H1 (cell line): ENCODE measurements at regions not wholly inside any gene's neighbourhood (a gene's known extent, or its start where the extent isn't known, plus 50 kb on each side); places are given as distances from the start of the nearest gene placed in this dataset.

ENCODE experiments used
- CTCF ChIA-PET: fragments of 300-600 bp; sonication (Branson Sonifier 250); formaldehyde crosslinking; loops from one replicate; lab custom pipeline; 2021; ENCODE audit not compliant: partially characterized antibody; lab: Charles Lee
- POLR2A ChIA-PET: fragments of 300-600 bp; sonication (Branson Sonifier 250); formaldehyde crosslinking; loops from one replicate; lab custom pipeline; 2021; ENCODE audit warnings: inconsistent platforms; ENCODE audit not compliant: partially characterized antibody; lab: Charles Lee
- DNase-seq, 2 experiments: peaks; one replicate each; pipeline versions ENCODE4 v3.0.0 to v3.0.0-alpha.2; 2010 to 2022; ENCODE audit warnings: low spot score in 2 of 2, low read depth in 1 of 2, mixed read lengths in 1 of 2
- FAIRE-seq: peaks from 2 replicates; lab custom pipeline; 2011; peaks lifted over from hg19 to GRCh38; lab: Jason Lieb, UNC
- H2AFZ ChIP-seq: 2 replicates; pipeline ENCODE4 v1.8.1; 2012; ENCODE audit warnings: low read length, inconsistent platforms
- H2AK5ac ChIP-seq: 2 replicates; pipeline ENCODE4 v1.6.1; 2013; ENCODE audit warnings: low read depth, low read length
- H2BK120ac ChIP-seq: replicated peaks from 2 replicates; pipeline ENCODE3; 2013; ENCODE audit warnings: low read depth, low read length, inconsistent platforms
- H2BK12ac ChIP-seq: 2 replicates; pipeline ENCODE4 v1.6.1; 2013; ENCODE audit warnings: low read depth, low read length
- H2BK15ac ChIP-seq: 2 replicates; pipeline ENCODE4 v1.6.1; 2013; ENCODE audit warnings: low read length
- H2BK20ac ChIP-seq: 2 replicates; pipeline ENCODE4 v1.6.1; 2013; ENCODE audit warnings: low read length
- H2BK5ac ChIP-seq: 2 replicates; pipeline ENCODE4 v1.6.1; 2013; ENCODE audit warnings: low read depth, low read length
- H3K14ac ChIP-seq: 2 replicates; pipeline ENCODE4 v1.6.1; 2013; ENCODE audit warnings: inconsistent platforms; ENCODE audit not compliant: insufficient read length
- H3K18ac ChIP-seq: 2 replicates; pipeline ENCODE4 v1.6.1; 2013; ENCODE audit warnings: low read length; ENCODE audit errors: extremely low read depth
- H3K23ac ChIP-seq: 2 replicates; pipeline ENCODE4 v1.6.1; 2013; ENCODE audit warnings: inconsistent platforms; ENCODE audit not compliant: insufficient read length
- H3K23me2 ChIP-seq: 2 replicates; pipeline ENCODE4 v1.6.1; 2013; ENCODE audit warnings: low read depth, low read length
- H3K27ac ChIP-seq: 2 replicates; pipeline ENCODE4 v1.6.1; 2011; ENCODE audit warnings: low read depth, low read length, inconsistent platforms
- H3K27me3 ChIP-seq, 4 experiments: replicated peaks in 1 of 4; 1 replicate in 1 of 4; 2 replicates in 3 of 4; pipeline versions ENCODE4 v1.6.1 to v1.8.1; 2011 to 2013; ENCODE audit warnings: low read length in 3 of 4, mild to moderate bottlenecking in 3 of 4, inconsistent platforms in 2 of 4, mixed read lengths in 2 of 4, moderate library complexity in 1 of 4; ENCODE audit not compliant: control insufficient read depth in 3 of 4, insufficient read depth in 3 of 4; ENCODE audit errors: extremely low read depth in 1 of 4
- H3K36me3 ChIP-seq, 4 experiments: 2 replicates each; pipeline versions ENCODE4 v1.6.1 to v1.8.1; 2011 to 2013; ENCODE audit warnings: mild to moderate bottlenecking in 4 of 4, low read length in 3 of 4, moderate library complexity in 2 of 4, control low read depth in 1 of 4, inconsistent platforms in 1 of 4; ENCODE audit not compliant: insufficient read depth in 4 of 4, control insufficient read depth in 2 of 4
- H3K4ac ChIP-seq: replicated peaks from 2 replicates; pipeline ENCODE3; 2013; ENCODE audit warnings: low read length, low read depth, mixed read lengths, inconsistent platforms; ENCODE audit not compliant: insufficient read length
- H3K4me1 ChIP-seq, 4 experiments: replicated peaks in 1 of 4; 1 replicate in 1 of 4; 2 replicates in 3 of 4; pipeline versions ENCODE4 v1.6.1 to v1.8.1; 2011 to 2013; ENCODE audit warnings: low read length in 3 of 4, inconsistent platforms in 2 of 4, mixed read lengths in 1 of 4; ENCODE audit not compliant: insufficient read depth in 4 of 4, control insufficient read depth in 3 of 4
- H3K4me2 ChIP-seq, 2 experiments: 2 replicates each; pipeline versions ENCODE4 v1.6.1 to v1.8.1; 2011 to 2013; ENCODE audit warnings: low read depth in 2 of 2, low read length in 2 of 2, control low read depth in 1 of 2, inconsistent platforms in 1 of 2, mild to moderate bottlenecking in 1 of 2; ENCODE audit not compliant: insufficient read depth in 1 of 2
- H3K4me3 ChIP-seq, 4 experiments: fragments of 200-600, 300-600 bp in 1 of 4; sonication (generic), shearing (Covaris generic), sonication (Bioruptor Twin) in 1 of 4; 2 replicates each; pipeline versions ENCODE4 v1.5.1 to v1.8.1; 2011 to 2016; ENCODE audit warnings: low read length in 4 of 4, low read depth in 3 of 4, control low read depth in 2 of 4, inconsistent platforms in 2 of 4, mild to moderate bottlenecking in 2 of 4, mixed read lengths in 1 of 4, moderate library complexity in 1 of 4; ENCODE audit not compliant: insufficient read depth in 2 of 4; ENCODE audit errors: extremely low read depth in 1 of 4
- H3K56ac ChIP-seq: replicated peaks from 2 replicates; pipeline ENCODE3; 2013; ENCODE audit warnings: low read depth, mild to moderate bottlenecking, mixed read lengths, low read length, inconsistent platforms; ENCODE audit not compliant: insufficient read length
- H3K79me1 ChIP-seq: 2 replicates; pipeline ENCODE4 v1.6.1; 2013; ENCODE audit warnings: low read depth, low read length, control low read depth
- H3K79me2 ChIP-seq, 2 experiments: 2 replicates each; pipeline versions ENCODE4 v1.6.1 to v1.8.1; 2012 to 2013; ENCODE audit warnings: low read length in 2 of 2, mild to moderate bottlenecking in 2 of 2, inconsistent platforms in 1 of 2; ENCODE audit not compliant: insufficient read depth in 2 of 2, control insufficient read depth in 1 of 2
- H3K9ac ChIP-seq, 4 experiments: replicated peaks in 1 of 4; 1 replicate in 1 of 4; 2 replicates in 3 of 4; pipeline versions ENCODE4 v1.6.1 to v1.8.1; 2011 to 2013; ENCODE audit warnings: low read depth in 3 of 4, low read length in 3 of 4, control low read depth in 2 of 4, mild to moderate bottlenecking in 2 of 4, moderate library complexity in 2 of 4, inconsistent platforms in 1 of 4; ENCODE audit errors: extremely low read depth in 1 of 4
- H3K9me3 ChIP-seq, 2 experiments: 2 replicates each; pipeline versions ENCODE4 v1.6.1 to v1.8.1; 2012 to 2013; ENCODE audit warnings: mild to moderate bottlenecking in 2 of 2, moderate library complexity in 2 of 2, control low read depth in 1 of 2, inconsistent platforms in 1 of 2, low read depth in 1 of 2, low read length in 1 of 2, mixed read lengths in 1 of 2; ENCODE audit not compliant: insufficient read depth in 2 of 2
- H4K20me1 ChIP-seq, 2 experiments: replicated peaks in 1 of 2; 2 replicates each; pipeline versions ENCODE3 to v1.8.1; 2011 to 2013; ENCODE audit warnings: inconsistent platforms in 2 of 2, low read length in 2 of 2, mild to moderate bottlenecking in 1 of 2; ENCODE audit not compliant: insufficient read depth in 2 of 2, control insufficient read depth in 1 of 2
- H4K5ac ChIP-seq: 2 replicates; pipeline ENCODE4 v1.6.1; 2013; ENCODE audit warnings: low read length, low read depth, mixed read lengths, inconsistent platforms; ENCODE audit not compliant: insufficient read length
- H4K8ac ChIP-seq: 2 replicates; pipeline ENCODE4 v1.8.0; 2013; ENCODE audit warnings: mild to moderate bottlenecking, moderate library complexity, low read length, inconsistent platforms; ENCODE audit not compliant: insufficient read depth; ENCODE audit errors: extremely low read depth
- H4K91ac ChIP-seq: replicated peaks from 2 replicates; pipeline ENCODE3; 2013; ENCODE audit warnings: low read length, mixed read lengths, inconsistent platforms; ENCODE audit not compliant: insufficient read length
- CEBPB ChIP-seq: IDR thresholded peaks from 2 replicates; pipeline ENCODE4 v1.6.1; 2012; ENCODE audit warnings: low read depth, low read length
- CTBP2 ChIP-seq: IDR thresholded peaks from 2 replicates; pipeline ENCODE4 v1.7.0; 2011; ENCODE audit warnings: borderline replicate concordance, mild to moderate bottlenecking, moderate library complexity, mixed read lengths, low read length; ENCODE audit not compliant: insufficient read depth, insufficient read length
- EGR1 ChIP-seq: IDR thresholded peaks from 2 replicates; pipeline ENCODE4 v1.6.1; 2011; ENCODE audit warnings: low read depth, low read length, borderline replicate concordance
- POLR2A ChIP-seq, 2 experiments: IDR thresholded peaks; 1 replicate in 1 of 2; 2 replicates in 1 of 2; pipeline ENCODE4 v1.6.1; 2011; ENCODE audit warnings: low read depth in 2 of 2, low read length in 2 of 2, mild to moderate bottlenecking in 2 of 2; ENCODE audit errors: control extremely low read depth in 1 of 2
- SIN3A ChIP-seq, 2 experiments: IDR thresholded peaks in 1 of 2; conservative IDR thresholded peaks in 1 of 2; 2 replicates each; pipeline ENCODE4 v1.6.1; 2011 to 2012; ENCODE audit warnings: low read length in 2 of 2, improper control_type of control experiment in 1 of 2, low read depth in 1 of 2, mild to moderate bottlenecking in 1 of 2
- WGBS, 2 experiments: shearing (Covaris generic) in 1 of 2; methylation state at CpG; one replicate each; pipeline versions ENCODE4 v1.1.6 to v1.1.7; 2013 to 2015; ENCODE audit warnings: low lambda C conversion rate in 2 of 2, mixed read lengths in 2 of 2, inconsistent platforms in 1 of 2, low coverage in 1 of 2, missing lambda C conversion rate in 1 of 2; ENCODE audit not compliant: insufficient replicate concordance in 2 of 2, insufficient coverage in 1 of 2, insufficient read length in 1 of 2; ENCODE audit errors: extremely low coverage in 1 of 2, missing lambda C conversion rate in 1 of 2; 5-methylcytosine and 5-hydroxymethylcytosine counted together

- CTCF ChIA-PET = interaction anchor here (1.1 kb wide), 1 partner anchor 10 kb away, joined by 4 read pairs; no protein-coding TSS in a partner anchor
- Histone ChIP-seq H3K18ac (no peak overlapping the region), H3K9ac (no peak overlapping the region), H3K23me2 (no peaks in the 10 kb centered on the region), H4K8ac (no peak overlapping the region), H3K36me3 (no peaks in the 10 kb centered on the region), H2AK5ac (no peak overlapping the region), H4K91ac (no peak overlapping the region), H3K79me2 (no peaks in the 10 kb centered on the region), H3K79me1 (no peaks in the 10 kb centered on the region), H2BK12ac (no peak overlapping the region)
- POLR2A ChIA-PET = no interaction called here
- no peak for DNase-seq
- TF ChIP-seq CTBP2 = no peak
- TF ChIP-seq POLR2A (IDR thresholded peaks at IDR 0.05; ENCODE audit: control extremely low read depth in 1 of 2, low read depth in 2 of 2, low read length in 2 of 2) = no peak
- no peak for TF ChIP-seq CEBPB
- no peak for TF ChIP-seq SIN3A (conservative IDR thresholded peaks at IDR 0.05 in 1 of 2, IDR thresholded peaks at IDR 0.05 in 1 of 2; ENCODE audit: low read depth in 1 of 2, low read length in 2 of 2)
- no peak for TF ChIP-seq EGR1
- TF ChIP-seq, all 59 proteins: peak for 0
- H2BK15ac ChIP-seq = no peak overlapping the region
- no peak overlapping the region for H3K14ac ChIP-seq
- no peak overlapping the region for H2BK5ac ChIP-seq
- H3K9me3 ChIP-seq = no peaks in the 10 kb centered on the region
- H2AFZ ChIP-seq = no peak overlapping the region
- no peak overlapping the region for H3K4me3 ChIP-seq
- no peak overlapping the region for H2BK20ac ChIP-seq
- no peaks in the 10 kb centered on the region for H3K27me3 ChIP-seq
- H3K23ac ChIP-seq = no peak overlapping the region
- H3K4me1 ChIP-seq = no peaks in the 10 kb centered on the region
- no peak overlapping the region for H2BK120ac ChIP-seq
- H3K56ac ChIP-seq = no peak overlapping the region
- 93% methylated on average over 7 of the region's 7 CpGs; no CpG with 5 or more reads in 1 of the 2 experiments for WGBS, 2 experiments
- no peak for FAIRE-seq
- no peak overlapping the region for H3K4ac ChIP-seq
- H3K4me2 ChIP-seq = no peak overlapping the region
- H3K27ac ChIP-seq = no peak overlapping the region
- H4K5ac ChIP-seq = no peak overlapping the region
- no peaks in the 10 kb centered on the region for H4K20me1 ChIP-seq
Observed at GRCh38 chr3:154875142-154875541, 205.0 kb upstream of the MME start.
